TTC549 (cell line): ENCODE measurements at regions not wholly inside any gene's neighbourhood (a gene's known extent, or its start where the extent isn't known, plus 50 kb on each side); places are given as distances from the start of the nearest gene placed in this dataset.
"Not testable (repeated sequence)": the region's sequence is repeated elsewhere in the genome, so short reads cannot be mapped to it uniquely, and the experiment has no call there.

ENCODE experiments used
- FAIRE-seq: peaks from 2 replicates; lab custom pipeline; 2012; peaks lifted over from hg19 to GRCh38; lab: Jason Lieb, UNC

DNA sequence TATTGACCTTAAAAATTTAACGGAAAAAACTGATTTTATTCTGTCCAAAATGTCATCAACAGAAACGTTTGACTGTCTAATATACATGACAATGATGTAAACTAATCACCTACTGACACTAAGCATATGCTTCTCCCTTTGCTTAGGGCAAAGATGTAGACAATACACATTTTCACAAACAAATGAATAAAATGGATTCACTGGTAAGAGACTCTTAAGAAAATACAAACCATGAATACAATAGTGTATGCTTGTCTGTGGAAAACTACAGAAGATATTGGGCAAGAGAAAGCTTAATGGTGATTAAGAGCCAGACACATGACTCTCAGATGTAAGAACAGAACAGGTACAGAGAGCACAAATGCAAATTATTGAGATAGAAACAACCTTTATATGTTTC is 1248.7 kb downstream of the FSCB start:
- FAIRE-seq = no peak

- not testable (repeated sequence) for FAIRE-seq
Measured at GRCh38 chr14:43256996-43257395, 1250.1 kb downstream of the FSCB start.

DNA sequence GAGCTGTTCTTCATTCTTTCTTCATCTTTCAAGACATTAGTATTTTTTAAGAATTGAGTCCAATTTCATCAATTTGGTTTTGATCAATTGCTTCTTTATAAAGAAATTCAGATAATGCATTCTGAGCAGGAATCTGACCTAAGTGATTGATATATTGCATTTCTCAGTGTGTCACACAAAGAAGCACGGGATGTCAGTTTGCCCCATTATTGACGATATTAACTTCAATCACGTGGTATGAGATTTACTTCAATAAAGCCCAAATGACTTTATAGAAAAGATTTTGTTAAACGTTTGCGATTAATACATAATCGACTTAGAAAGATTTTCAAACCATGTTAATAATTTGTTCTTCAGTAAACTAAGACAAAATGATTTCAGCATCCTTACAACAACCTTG is 1254.2 kb downstream of the FSCB start:
- no peak for FAIRE-seq

- no peak for FAIRE-seq
Measured at GRCh38 chr14:43249591-43249990, 1257.5 kb downstream of the FSCB start.

- no peak for FAIRE-seq
Measured at GRCh38 chr14:43249116-43249515, 1258.0 kb downstream of the FSCB start.

GRCh38 chr14:43247877-43248276 is 1259.2 kb downstream of the FSCB start:
- FAIRE-seq = no peak

DNA sequence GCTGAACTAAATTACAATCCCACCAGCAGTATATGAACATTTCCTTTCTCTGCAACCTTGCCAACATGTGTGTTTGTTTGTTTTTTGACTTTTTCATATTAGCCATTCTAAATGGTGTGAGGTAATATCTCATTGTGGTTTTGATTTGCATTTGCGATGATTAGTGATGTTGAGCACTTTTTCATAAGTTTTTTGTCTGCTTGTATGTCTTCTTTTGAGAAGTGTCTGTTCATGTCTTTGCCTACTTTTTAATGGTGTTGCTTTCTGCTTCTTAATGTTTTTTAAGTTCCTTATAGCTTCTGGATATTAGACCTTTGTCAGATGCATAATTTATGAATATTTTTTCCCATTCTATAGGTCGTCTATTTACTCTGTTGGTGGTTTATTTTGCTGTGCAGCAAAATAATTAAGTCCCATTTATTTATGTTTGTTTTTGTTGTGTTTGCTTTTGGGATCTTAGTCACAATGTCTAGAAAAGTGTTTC is 1262.9 kb downstream of the FSCB start:
- no peak for FAIRE-seq

GRCh38 chr14:43243168-43243567 is 1263.9 kb downstream of the FSCB start:
- FAIRE-seq = no peak

GRCh38 chr14:43232261-43232660 is 1274.8 kb downstream of the FSCB start:
- FAIRE-seq = no peak

DNA sequence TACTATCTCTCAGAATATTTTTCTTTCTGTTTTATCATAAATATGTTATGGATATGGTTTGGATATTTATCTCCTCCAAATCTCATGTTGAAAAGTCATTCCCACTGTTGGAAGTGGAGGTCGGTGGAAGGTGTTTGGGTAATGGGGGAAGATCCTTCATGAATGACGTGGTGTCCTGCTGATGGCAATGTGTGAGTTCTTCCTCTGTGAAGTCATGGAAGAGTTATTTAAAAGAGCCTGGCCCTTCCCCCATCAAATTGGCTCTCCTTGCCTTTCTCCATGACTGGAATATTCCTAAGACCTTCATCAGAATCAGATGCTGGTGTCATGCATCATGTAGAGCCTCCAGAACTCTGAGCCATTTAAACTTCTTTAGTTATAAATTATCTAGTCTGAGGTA is 1291.6 kb downstream of the FSCB start:
- no peak for FAIRE-seq

DNA sequence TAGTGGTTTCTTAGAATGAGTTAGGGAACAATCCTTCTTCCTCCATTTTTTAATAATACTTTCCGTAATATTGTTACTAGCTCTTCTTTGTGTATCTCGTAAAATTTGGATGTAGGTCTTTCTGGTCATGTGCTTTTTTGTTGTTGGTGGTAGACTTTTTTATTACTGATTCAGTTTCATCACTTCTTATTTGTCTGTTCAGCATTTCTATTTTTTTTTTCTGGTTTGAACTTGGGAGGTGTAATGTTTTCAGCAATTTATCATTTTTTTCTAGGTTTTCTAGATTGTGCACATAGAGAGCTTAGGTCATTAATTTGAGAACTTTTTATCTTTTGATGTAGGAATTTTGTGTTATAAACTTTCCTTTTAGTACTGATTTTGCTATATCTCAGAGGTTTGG is 1299.9 kb downstream of the FSCB start:
- no peak for FAIRE-seq

- FAIRE-seq = no peak
Measured at GRCh38 chr14:43204816-43205215, 1302.3 kb downstream of the FSCB start.

DNA sequence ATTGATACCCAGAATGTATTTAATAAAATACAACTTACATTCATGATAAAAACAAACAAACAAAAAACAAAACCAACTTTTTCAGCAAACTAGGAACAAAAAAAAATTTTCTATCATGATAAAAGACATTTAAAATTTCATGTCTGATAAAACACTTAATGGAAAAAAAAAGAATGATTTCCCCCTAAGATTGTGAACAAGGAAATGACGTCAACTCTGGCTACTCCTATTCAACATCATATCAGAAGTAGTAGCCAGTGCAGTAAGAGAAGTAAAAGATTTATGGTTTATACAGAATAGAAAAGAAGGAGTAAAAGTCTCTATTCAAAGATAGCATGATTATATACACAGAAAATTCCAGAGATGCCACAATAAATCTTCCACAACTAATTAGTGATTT is 1306.6 kb downstream of the FSCB start:
- no peak for FAIRE-seq

- FAIRE-seq = no peak
Measured at GRCh38 chr14:43198465-43198864, 1308.6 kb downstream of the FSCB start.

DNA sequence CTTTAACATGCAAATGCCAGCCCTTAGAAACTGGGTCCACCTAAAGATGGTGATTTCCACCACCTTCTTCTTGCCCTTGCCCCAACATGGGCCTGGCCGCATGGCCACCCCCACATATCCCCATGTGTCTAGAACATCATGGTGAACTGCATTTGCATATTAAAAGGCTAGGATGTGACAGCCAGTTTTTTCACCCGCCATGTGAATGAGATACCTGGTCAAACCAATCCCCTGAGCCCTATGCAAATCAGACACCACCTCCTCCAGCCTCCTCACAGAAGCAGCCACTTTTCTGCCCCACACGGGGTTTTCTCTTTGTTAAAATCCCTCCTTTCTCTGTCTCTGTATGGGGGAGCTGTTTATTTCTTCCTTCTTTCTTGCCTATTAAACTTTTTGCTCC is 1322.5 kb downstream of the FSCB start:
- FAIRE-seq = no peak

GRCh38 chr14:43183916-43184315 is 1323.2 kb downstream of the FSCB start:
- FAIRE-seq = no peak

DNA sequence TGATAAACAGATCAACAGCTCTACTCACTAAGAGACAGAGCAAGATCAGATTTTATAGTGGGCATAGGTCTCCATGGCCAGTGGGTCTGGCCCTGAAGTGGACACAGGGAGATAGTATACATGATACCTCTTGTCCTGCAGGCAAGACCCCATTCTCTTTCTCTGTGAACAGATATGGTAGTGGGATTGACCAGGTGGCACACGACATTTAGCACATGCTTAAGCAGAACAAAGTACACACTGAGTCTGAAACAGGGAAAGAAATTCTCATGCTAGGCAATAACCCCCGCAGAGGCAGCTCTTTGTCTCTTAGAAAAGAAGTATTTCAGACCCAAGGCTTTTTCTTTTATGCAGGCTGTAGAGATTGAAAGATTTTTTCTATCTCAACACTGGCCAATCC is 1331.2 kb downstream of the FSCB start:
- FAIRE-seq = no peak

- no peak for FAIRE-seq
Measured at GRCh38 chr14:43172899-43173548, 1334.1 kb downstream of the FSCB start.

DNA sequence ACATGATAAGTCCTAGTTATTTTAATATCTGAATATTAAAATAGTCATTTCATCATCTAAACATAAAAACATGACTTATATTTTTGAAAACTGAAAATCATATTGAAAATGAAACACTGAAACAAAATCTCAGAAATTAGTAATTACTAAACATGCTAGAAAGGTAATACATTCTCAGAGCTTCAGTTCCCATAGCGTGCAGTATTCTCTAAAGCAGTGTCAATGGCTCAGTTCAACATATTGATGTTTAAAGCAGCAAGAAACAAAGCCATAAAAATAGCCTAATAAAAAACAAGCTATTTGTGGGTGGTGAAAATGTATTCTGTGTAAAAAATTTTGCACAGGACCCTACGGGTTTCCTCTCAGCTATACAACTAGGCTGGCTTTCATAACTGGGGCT is 1337.4 kb downstream of the FSCB start:
- no peak for FAIRE-seq

DNA sequence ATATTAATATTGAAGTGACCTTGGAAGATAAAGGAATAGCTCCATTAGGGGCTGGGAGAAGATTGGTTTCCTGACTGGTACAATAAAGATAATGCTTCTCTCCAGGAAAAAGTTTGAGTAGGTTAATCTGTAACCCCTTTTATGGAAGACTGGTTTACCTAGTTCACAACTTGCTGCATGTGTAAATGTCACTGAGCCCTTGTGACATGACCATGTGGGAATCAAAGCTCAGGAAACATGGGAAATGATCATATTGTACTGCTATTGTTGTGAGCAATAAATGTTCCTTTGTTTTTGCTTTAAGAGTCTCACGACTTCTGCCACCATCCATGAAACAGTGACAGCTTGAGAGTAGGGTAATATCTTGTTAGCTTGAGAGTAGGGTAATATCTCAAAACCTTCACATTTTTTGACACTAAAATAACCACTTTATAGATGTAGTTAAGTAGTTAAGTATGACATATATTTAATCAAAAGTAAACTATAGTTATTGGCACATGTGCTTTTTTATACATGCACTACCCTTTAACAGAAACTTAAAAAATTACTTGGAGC is 1338.6 kb downstream of the FSCB start:
- no peak for FAIRE-seq

DNA sequence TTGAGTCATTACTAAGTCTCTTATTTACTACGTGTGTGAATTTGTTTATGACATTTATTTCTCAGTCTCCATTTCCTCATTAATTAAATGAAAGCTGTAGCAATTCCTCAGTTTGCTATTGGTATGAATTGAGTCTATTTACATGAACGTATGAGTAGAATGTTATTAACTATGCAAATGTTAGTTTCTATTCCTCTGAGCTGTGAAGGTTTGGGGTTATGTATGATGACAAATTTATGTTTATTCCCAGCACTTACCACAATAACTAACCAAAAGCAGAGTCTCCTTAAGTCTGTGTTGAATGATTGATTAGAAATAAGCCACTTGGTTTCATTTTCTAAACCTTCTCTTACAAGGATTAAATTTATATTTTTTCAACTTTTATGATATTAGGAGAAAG is 1340.9 kb downstream of the FSCB start:
- no peak for FAIRE-seq

DNA sequence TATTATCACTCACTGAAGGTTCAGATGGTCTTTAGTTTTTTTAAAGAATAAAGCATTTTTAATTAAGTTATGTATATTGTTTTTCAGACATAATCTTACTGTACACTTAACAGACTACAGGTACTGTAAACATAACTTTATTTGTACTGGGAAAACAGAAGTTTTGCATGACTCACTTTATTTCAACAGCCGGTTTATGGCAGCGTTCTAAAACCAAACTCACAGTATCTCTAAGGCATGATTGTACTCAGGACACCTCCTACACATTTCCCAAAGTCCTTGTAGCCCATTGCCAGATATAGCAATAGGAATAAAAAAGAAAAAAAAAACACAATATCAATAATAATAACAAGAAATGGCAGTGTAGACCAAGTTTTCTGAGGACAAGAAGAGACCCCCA is 1341.4 kb downstream of the FSCB start:
- no peak for FAIRE-seq

DNA sequence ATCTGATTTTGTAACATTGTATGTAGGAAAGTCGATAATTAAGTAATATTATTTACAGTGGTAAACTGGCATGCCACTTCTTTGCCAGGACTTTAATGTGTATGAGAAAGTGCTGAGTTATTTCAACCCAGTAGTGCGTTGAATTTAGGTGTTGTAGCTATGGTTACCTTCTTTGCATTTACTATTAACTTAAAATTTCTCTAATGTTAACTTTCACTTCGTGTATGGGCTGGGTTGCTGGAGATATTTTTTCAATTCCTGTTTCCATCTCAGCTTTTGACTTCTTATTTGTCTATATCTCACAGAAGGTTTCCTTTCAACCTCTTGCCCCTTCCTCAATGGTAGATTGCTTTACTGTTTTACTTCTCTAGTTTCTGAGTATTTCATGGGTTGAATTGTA is 1345.6 kb downstream of the FSCB start:
- no peak for FAIRE-seq

DNA sequence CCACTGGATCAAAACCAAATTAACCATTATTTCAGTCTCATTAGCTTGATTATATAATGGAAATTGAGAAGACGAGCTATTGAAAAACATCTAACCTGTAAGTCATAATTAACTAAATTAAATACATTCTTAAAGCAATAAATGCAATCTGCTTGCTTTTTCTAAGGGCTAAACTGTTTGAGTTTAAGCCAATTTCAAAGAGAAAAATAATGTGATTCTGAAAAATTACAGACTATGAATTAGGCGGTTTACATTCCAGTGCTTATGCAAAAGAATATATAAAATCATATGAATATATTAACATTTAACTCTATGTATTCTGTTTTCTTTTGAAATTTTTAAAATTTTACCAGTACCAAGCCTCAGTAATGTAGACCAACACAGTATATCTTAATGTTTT is 1349.4 kb downstream of the FSCB start:
- FAIRE-seq = no peak

GRCh38 chr14:43155924-43156323 is 1351.2 kb downstream of the FSCB start:
- FAIRE-seq = no peak
